ENCODE measurements at regions not wholly inside any gene's neighbourhood (a gene's known extent, or its start where the extent isn't known, plus 50 kb on each side); places are given as distances from the start of the nearest gene placed in this dataset.

- CTCF ChIA-PET = no interaction called here
- POLR2A ChIA-PET = no interaction called here
These were observed 51.9 kb upstream of the PIK3AP1 start for GRCh38 chr10:96772196-96772595.

GRCh38 chr10:96770987-96771386, 50.7 kb upstream of the PIK3AP1 start:
- Mint-ChIP-seq H3K27me3 (no peaks in the 10 kb centered on the region), H3K27ac (no peak overlapping the region), H3K36me3 (ENCODE audit: low read depth) (no peaks in the 10 kb centered on the region), H3K4me3 (no peak overlapping the region), H3K4me1 (no peaks in the 10 kb centered on the region), H3K9me3 (peaks cover 10% of the 10 kb centered on the region)
- ChIA-PET CTCF (interaction anchor here (0.5 to 1.2 kb wide), 3 partner anchors 8 to 62 kb away, joined by 3 to 4 read pairs (median 3); no protein-coding TSS in a partner anchor), POLR2A (no interaction called here)
- DNase-seq = no peak

More at GRCh38 chr10:96772196-96772595, 51.9 kb upstream of the PIK3AP1 start:
- Mint-ChIP-seq H3K9me3 (peaks cover 10% of the 10 kb centered on the region), H3K4me1 (no peaks in the 10 kb centered on the region), H3K27me3 (no peaks in the 10 kb centered on the region), H3K36me3 (ENCODE audit: low read depth) (no peaks in the 10 kb centered on the region), H3K27ac (no peak overlapping the region), H3K4me3 (no peak overlapping the region)
- DNase-seq = no peak

Data from activated CD4-positive, alpha-beta T cell treated with anti-CD3 and anti-CD28 coated beads, Interleukin-2, amount 10 ng/mL, durations not matched to agents 7 days and 5 days (primary cell).